NOMO-1 treated with dmso at 0.1 percent for 144 hours (cell line): ENCODE measurements at regions not wholly inside any gene's neighbourhood (a gene's known extent, or its start where the extent isn't known, plus 50 kb on each side); places are given as distances from the start of the nearest gene placed in this dataset.

ENCODE experiments used
- DNase-seq: peaks from one replicate; lab custom pipeline; 2025; ENCODE audit not compliant: unreplicated experiment; lab: John Stamatoyannopoulos, UW

DNA sequence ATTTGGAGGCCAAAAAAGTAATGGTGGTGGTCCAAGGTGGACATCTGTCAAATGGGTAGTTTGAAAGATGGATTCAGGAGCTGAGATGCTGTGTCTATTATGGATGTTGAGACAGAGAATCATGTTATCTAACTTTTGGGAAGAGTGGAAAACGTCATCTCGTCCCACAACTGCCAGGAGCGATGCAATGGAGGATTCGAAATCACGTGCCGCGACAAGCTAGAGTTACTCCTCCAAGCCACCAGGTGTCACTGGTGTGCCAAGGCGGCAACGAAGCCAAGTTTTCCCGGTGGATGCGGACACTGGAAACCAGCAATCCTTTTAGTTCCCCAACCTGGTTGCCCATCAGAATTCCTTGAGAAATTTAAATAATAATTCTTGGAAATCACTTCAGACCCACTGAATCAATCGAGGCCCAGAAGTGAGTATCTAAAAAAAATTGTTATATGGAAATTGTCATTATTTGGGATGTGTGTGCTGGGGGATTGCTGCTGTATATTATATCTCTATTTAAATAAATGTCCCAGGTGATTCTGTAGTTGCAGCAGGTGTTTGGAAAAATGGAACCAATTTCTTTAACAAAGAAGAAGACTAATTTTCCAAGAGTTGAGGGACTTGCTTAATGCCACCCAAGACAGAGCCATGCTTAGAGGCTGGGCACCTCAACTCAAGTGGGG is 206.1 kb downstream of the HAPSTR1 start:
- no peak for DNase-seq

DNA sequence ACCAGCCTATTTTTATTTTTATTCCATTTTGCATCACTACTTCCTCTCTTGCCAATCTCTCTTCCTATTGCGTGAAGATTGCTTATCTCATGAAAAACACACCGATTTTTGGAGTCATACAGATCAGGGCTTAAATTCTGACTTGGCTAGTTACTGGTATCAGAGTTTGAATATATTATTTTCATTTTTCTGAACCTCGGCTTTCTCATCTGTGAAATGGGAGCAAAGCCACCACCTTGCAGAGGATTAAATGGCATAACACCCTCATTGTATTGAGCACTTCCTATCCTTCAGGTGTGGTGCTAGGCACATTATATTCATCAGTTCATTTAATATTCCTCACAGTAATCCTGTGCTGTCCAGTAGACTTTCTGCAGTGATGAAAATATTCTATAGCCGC is 208.8 kb downstream of the HAPSTR1 start:
- no peak for DNase-seq

DNA sequence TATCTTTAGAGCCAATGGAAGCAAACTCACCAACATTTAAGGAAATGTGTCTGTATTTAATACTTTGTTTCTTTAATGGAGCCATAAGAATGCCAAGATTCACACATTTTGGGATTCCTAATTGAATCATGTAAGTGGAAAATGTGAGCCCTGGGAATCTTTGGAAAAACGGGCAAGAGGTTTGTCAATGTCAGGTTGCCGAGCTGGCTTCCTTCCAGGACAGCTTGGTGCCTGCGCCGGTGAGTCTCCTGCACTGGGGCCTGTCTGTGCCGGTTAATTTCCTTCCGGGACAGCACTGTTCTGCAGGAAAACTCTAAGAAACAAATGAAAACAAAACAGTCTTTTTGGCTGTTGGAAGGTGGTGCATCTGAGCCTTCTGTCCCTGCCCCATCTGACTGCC is 210.6 kb downstream of the HAPSTR1 start:
- DNase-seq: no peak

DNA sequence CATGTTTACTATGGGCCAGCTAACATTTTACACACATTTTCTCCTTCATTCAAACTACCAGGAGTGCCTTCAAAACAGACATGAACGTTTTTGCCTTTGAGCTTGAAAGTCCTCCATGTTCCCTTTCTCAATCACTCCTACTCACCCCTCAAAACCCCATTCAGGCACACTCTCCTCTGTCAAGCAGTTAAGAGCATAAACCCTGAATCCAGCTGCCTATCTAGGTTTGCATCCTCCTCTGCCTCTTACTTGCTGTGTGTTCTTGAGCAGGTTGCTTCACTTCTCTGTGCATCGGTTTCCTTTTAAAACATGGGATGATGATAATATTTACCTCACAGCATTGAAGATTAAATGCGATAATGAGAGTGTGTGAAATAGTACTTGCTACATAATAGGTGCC is 215.3 kb downstream of the HAPSTR1 start:
- DNase-seq: no peak

DNA sequence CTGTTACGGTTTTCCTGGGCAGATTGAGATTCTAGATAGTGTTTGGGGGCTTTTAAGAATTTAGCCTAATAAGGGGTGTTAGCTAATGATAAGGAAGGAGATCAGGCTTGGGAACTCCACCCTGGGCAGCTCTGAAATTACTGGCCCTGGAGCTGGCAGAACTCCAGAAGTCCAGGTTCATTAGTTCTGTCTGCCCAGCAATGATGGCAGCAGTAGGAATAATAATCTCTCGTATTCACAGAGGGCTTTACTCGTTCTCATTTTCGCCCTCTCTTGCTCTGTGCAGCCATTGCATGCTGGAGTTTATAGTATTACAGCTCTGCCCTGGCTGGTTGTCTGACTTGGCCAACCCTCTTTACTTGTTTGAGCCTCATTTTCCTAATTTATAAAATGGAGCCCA is 216.0 kb downstream of the HAPSTR1 start:
- no peak for DNase-seq

DNA sequence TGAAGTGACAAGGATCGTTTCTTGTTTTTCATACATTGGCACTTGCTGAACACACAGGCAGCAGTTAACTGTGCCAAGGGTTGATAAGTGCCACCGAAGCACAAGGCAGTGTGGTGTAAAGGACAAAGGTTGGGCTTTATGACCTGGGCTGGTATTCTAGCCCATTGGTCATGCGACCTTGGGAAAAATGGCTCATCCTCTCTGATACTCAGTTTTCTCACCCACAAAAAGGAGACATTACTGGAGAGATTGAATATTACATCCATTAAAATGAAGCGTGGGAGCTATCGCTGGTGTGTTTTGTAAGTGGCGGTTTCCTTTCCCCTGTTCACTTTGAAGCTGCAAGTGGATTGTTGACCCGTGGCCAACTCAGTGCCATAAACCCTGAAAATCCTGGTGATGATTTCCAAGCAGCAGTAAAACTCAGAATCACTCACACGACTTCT is 216.9 kb downstream of the HAPSTR1 start:
- no peak for DNase-seq

DNA sequence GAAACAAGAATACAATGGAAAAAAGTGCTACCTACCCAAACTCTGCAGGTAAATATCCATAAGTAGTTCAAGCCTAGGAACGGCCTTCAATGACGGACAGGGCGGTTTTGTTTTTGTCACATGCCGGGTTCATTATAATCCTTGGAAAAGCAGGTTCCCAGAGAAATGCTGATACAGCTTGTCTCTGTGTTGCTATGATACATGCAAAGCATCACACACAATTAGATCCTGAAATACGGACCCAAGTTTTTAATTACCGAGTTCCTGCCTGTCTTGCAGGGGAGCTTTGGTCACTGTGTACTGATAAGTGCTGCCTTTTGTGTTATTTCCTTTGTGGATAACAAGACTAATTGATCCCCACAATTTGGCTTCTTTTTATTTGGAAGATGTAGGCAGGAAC is 217.4 kb downstream of the HAPSTR1 start:
- DNase-seq: no peak

DNA sequence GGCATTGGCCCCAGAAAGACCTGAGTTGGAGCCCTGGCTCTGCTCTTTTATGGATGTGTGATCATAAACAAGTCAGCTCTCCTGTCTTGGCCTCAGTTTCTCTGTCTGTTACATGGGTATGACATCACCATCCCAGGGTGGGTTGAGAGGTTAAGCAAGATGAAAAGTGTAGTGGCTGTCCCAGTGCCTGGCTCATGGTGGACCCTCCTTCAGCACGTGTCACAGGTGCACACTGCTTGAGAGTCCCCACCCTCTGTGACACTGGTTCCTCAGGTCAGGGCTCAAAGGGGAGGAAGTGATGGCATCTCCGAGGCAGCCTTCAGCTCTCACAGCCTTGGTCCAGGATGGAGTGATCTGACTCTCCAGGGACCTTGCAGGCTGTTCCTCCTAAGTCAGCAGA is 218.4 kb downstream of the HAPSTR1 start:
- DNase-seq: no peak

DNA sequence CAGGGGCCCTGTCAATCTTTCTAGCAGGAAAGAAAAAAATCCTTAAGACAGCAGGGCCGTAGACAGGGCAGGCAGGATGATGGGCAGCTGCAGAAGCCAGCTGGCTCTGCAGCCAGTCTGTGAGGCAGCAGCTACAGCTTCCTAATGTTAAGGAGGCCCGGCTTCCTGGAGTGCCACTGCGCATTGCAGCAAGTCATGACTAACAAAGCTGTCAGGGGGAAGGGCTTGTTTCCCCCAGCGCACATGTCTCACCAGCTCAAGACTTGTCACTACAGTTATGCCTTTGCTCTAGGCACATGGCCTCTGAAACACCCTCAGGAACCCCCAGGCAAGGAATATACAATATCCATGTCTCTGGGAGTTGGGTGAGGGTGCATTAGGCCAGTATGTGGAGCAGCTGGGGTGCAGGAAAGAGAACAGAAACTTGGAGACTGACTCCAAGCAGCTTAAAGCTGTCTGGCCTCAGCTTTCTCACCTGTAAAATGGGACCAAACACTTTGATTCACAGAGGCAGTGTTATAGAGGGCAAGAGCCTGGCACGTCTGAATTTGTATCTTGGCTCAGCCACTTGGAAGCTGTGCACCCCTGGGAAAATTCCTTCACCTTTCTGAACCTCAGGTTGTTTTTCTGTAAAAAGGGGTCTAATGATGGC is 220.0 kb downstream of the HAPSTR1 start:
- DNase-seq: no peak

DNA sequence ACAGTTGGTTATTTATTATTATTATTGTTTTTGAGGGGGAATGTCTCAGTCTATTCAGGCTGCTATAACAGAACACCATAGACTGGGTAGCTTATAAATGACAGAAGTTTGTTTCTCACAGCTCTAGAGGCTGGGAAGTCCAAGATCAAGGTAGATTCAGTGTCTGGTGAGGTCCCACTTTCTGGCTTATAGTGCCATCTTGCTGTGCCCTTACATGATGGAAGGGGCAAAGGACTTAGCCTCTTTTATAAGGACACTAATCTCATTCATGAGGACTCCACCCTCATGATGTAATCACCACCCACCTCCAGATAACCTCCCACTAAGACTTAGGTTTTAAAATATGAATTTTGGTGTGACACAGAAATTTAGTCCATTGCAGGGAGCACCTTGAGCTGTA is 224.6 kb downstream of the HAPSTR1 start:
- DNase-seq: no peak

DNA sequence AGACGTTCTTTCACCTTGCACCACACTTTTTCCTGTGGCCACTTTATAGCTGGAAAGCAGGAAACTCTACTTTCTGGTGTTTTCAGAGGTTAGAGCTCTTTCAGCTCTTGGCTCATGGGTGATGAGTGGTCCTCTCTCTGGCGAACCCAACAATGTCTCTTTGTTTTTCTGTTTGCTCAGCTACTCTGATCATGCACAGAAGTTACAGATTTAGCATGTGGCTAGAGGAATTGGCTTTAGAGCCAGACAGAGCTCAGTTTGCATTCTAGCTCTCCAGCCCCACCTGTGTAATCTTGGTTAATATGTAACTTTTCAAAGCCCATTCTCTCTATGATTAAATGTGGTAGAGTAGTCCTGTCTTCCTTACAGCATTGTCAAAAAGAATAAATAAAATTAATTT is 225.2 kb downstream of the HAPSTR1 start:
- DNase-seq: no peak

DNA sequence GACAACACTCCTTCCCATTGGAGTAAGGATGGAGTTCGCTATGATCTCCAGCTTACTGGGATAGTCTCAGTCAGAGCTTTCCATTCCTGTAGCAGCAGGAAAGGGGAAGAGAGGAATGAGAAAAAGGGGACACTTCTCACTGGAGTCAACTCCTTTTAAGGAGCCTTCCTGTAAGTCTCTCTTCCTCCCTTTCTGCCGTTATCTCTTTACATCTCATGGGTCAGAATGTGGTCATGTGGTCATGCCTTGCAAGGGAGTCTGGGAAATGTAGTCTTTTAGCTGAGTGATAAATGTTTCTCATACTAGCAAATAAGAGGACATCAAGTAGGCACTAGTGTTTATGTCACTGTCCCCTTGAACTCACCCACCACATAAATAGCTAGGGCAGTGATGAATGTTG is 227.3 kb downstream of the HAPSTR1 start:
- DNase-seq: no peak

DNA sequence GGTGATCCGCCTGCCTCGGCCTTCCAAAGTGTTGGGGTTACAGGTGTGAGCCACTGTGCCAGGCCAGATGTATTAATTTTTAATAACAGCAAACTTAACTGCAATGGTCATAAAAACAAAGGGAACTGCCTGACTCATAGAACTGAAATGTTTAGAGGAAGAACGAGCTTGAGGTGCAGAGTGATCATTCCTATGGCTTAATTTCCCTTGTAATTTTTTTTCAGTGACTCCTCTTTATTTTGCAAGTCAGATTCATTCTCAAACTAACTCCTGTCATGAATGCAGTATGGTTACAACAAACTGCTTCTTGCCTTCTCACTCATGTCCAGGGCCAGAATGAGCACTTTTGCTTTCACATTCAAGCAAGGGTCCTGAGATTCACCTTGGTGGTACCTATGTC is 231.3 kb downstream of the HAPSTR1 start:
- DNase-seq: no peak

DNA sequence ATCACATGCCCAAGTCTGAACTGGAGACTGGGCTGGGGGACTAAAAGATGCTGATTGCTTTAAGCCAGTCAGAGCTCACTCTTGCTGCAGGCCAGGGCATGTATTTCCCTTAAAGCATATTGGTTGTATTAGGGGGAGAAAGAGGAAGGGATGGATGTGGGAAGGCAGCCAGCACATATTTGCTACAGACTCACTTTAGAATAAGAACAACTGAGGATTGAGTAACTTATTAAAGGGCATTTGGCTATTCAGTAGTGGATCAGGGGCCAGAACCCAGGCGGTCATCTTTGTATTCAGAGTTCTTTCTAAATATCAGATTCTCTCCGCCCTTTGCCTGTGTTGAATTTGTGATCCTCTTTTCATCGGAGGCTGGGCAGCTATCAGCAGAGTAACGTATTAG is 231.7 kb downstream of the HAPSTR1 start:
- no peak for DNase-seq

DNA sequence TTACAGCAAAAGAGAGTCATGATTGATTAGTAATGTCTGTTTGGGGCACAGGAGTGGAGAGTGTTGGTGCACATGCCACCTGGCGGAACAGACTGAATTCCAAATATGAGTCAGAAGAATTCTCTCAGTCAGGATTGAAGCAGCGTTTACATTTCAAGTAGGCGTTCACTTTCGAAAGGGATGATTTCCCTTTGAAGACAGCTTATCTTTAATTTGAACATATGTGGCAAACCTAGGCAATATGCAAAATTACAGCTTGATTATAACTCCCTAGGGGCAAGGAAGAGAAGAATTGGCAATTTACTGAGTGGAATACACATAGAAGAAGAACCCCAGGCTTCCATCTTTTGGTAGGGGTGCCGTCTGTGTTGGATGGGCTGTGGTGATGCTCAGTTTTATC is 235.8 kb downstream of the HAPSTR1 start:
- no peak for DNase-seq

DNA sequence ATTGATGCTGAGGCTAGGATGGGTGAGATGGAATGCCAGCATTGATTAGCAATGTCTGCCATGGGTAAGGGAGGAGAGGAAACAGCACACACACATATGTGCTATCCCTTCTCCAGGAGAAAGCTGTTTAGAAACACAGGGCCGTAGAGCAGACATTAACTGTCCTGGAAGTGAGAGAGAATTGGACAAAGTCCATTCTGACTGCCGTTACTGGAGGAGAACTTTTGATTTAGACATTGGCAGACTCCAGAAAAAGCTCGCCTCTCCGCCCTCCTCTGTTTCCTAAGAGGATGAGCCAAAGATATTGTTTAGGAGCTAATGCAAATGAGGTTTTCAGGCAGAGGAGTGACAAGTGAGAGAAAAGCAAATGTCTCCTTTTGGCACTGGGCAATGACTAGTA is 237.0 kb downstream of the HAPSTR1 start:
- DNase-seq: no peak

DNA sequence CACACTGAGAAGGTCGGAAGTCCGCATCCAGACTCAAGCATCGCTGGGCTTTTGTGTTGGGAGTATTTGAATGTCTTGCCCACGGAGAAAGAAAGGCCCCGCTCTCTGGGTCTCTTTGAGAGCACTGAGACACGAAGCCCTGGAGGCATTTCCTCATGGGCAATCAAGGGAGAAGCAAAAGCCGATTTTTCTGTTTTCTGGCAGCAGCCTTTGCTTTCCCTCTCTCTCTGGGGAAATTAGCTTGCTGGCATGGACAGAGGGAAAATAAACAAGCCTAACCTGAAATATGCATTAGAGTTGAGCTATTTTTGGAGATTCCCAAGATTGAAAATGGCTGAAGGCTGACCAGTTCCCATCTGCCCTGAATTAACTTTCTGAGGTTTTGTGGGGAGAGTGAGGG is 238.7 kb downstream of the HAPSTR1 start:
- no peak for DNase-seq

DNA sequence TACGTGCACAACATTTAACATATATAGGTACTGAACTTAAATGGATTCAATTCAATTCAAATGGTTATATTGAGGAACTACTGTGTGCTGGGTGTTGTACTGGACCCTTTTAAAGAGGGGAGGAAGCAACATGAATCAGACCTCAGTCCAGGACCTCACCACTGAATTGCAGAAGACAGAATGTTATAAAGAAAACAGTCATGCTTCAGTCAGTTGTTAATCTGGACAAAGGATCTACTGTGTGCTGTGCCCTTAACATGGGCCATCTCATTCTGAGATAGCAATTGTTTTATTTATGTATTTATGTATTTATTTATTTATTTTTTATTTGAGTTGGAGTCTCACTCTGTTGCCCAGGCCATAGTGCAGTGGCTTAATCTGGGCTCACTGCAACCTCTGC is 240.1 kb downstream of the HAPSTR1 start:
- no peak for DNase-seq

DNA sequence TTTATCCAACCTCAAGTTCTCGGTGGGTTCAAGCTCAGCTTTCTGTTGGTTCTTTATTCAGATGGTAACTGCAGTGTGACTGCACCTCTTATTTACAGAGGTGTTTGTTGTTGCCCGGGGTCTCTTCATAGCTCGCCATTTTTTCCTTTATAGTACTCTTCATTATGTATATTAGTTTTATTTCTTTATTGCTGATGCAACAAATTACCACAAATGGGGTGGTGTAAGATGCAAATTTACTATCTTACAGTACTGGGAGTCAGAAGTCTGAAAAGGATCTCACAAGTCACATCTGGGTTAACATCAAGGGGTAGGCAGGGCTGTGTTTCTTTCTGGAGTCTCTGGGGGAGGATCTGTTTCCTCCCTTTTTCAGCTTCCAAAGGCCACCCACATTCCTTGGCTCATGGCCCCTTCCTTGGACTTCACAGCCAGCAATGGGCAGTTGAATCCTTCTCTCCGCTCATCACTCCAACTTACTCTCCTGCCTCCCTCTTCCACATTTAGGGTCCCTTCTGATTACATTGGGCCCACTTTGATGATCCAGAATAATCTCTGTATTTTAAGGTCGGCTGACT is 241.2 kb downstream of the HAPSTR1 start:
- DNase-seq: no peak

DNA sequence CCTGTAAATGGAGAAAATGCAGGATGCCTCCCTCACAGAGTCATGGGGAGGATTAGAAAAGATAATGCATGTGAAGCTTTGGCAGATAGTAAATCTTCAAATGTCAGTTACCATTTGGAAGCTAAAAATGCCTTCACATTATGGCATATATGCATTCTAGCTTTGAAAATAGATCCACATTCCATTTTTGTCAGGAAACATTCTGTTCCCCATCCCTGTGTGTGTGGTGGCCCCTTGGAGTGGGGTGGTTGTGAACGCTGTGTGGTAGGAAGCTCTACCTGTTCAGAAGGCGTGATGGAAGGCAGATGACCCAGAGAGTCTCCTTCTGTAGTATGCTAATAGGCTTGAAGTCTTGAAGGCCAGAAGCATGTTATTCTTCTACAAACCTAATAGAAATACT is 242.0 kb downstream of the HAPSTR1 start:
- DNase-seq: no peak

DNA sequence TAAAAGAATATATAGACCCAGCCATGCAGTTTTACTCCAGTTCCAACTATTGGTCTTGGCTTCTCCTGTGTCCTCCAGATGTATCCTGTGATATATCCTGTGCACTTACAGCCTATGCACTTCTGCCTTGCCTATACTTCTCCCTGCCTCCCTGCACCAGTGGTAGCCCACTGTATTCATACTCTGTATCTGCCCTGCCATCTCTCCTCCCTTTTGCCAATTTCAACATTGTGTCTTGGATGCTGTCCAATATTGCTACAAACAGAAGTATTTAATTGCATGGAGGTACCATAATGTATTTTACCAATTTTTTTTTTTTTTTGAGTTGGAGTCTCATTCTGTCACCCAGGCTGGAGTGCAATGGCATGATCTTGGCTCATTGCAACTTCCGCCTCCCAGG is 242.7 kb downstream of the HAPSTR1 start:
- DNase-seq: no peak

DNA sequence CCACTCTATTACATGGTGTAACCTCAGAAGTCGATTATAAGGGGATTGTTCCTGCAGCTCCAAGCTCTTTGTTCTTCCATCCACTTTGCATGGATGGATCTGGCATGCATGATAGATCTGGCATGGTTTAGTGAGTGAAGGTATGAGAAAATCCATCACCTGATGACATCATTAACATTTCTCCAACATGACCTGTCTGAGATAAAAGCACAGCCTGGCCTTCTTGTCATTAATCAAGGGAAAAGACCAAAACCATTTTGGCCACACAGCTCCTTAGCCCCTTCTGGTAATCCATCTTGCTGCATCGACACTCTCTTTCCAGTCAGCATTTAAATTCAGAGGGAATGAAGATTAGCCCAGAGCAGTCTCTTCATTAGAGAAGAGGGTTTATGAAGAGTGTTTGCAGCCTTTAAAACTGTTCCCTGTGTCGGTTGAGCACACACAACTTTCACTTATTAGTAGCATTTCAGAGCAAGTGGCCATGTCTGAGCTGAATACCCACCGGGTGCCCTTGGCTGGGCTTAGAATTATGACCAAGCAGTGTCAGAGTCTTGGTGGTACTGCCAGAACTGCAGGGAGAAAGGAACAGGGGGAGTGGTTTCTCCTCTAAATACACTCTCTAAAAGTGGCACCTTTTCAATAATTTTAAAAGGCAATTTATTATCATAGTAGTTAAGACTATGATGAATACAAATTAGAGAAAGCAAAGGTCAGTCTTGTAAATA is 246.0 kb downstream of the HAPSTR1 start:
- DNase-seq: no peak
